Caco-2 (cell line): ENCODE measurements at regions not wholly inside any gene's neighbourhood (a gene's known extent, or its start where the extent isn't known, plus 50 kb on each side); places are given as distances from the start of the nearest gene placed in this dataset.

ENCODE experiments used
- BruUV-seq: library from RNA; stranded (reverse); fragments of 400-500 nt; replicated peaks from 2 replicates; lab custom pipeline; 2021; lab: Mats Ljungman, UMichigan
- CTCF ChIA-PET: fragments of 300-600 bp; sonication (Branson Sonifier 250); formaldehyde crosslinking; loops from one replicate; lab custom pipeline; 2022; ENCODE audit warnings: antibody characterized with exemption; lab: Charles Lee
- POLR2A ChIA-PET: fragments of 300-600 bp; sonication (Branson Sonifier 250); formaldehyde crosslinking; loops from one replicate; lab custom pipeline; 2022; ENCODE audit warnings: antibody characterized with exemption; lab: Charles Lee
- DNase-seq, 2 experiments: peaks; one replicate each; pipeline versions ENCODE4 v3.0.0 to v3.0.0-alpha.2; 2020 to 2022
- H3K27me3 ChIP-seq: replicated peaks from 2 replicates; pipeline ENCODE4 v1.6.0; 2011; ENCODE audit warnings: low read length; ENCODE audit not compliant: control insufficient read depth, insufficient read depth
- H3K36me3 ChIP-seq: 2 replicates; pipeline ENCODE4 v1.5.1; 2011; ENCODE audit warnings: low read length; ENCODE audit not compliant: control insufficient read depth, insufficient read depth
- H3K4me1 ChIP-seq: fragments of 250-450 bp; sonication (Bioruptor Pico); 2 replicates; pipeline ENCODE4 v1.5.1; 2020; ENCODE audit warnings: mild to moderate bottlenecking
- H3K4me3 ChIP-seq: 2 replicates; pipeline ENCODE4 v1.5.1; 2011; ENCODE audit warnings: low read depth, mild to moderate bottlenecking, control low read depth, low read length
- H3K9me3 ChIP-seq: fragments of 250-450 bp; sonication (Bioruptor Pico); 2 replicates; pipeline ENCODE4 v1.5.1; 2020; ENCODE audit warnings: mild to moderate bottlenecking, moderate library complexity
- H3K27ac Mint-ChIP-seq: one replicate; pipeline ENCODE4 v1.8.0; 2022; ENCODE audit warnings: mixed read lengths; ENCODE audit not compliant: unreplicated experiment
- H3K27me3 Mint-ChIP-seq: one replicate; pipeline ENCODE4 v1.8.0; 2022; ENCODE audit warnings: mixed read lengths; ENCODE audit not compliant: insufficient read depth, unreplicated experiment
- H3K36me3 Mint-ChIP-seq: one replicate; pipeline ENCODE4 v1.8.0; 2022; ENCODE audit warnings: mild to moderate bottlenecking, mixed read lengths; ENCODE audit not compliant: insufficient read depth, unreplicated experiment
- H3K4me1 Mint-ChIP-seq: one replicate; pipeline ENCODE4 v1.8.0; 2022; ENCODE audit warnings: low read depth, mixed read lengths; ENCODE audit not compliant: unreplicated experiment
- H3K4me3 Mint-ChIP-seq: one replicate; pipeline ENCODE4 v1.8.0; 2022; ENCODE audit warnings: mild to moderate bottlenecking, moderate library complexity, mixed read lengths; ENCODE audit not compliant: unreplicated experiment
- H3K9me3 Mint-ChIP-seq: one replicate; pipeline ENCODE4 v1.8.0; 2022; ENCODE audit warnings: mixed read lengths; ENCODE audit not compliant: unreplicated experiment
- intact Hi-C: fragments of 100-400 bp; cut with micrococcal nuclease; formaldehyde crosslinking; loops from one replicate; pipeline ENCODE4 v1.10.0; 2022; ENCODE audit not compliant: unreplicated experiment
- TF ChIP-seq, protein P1 (sequence below), 2 experiments: fragments of 200-600 bp in 1 of 2; IDR thresholded peaks; 1 replicate in 1 of 2; 2 replicates in 1 of 2; pipeline versions ENCODE4 v1.5.1 to v1.8.0; 2011 to 2022; ENCODE audit warnings: antibody characterized with exemption in 1 of 2, control low read depth in 1 of 2, inconsistent platforms in 1 of 2, low read depth in 1 of 2, low read length in 1 of 2, mild to moderate bottlenecking in 1 of 2, moderate library complexity in 1 of 2; ENCODE audit not compliant: insufficient read depth in 1 of 2, severe bottlenecking in 1 of 2, unreplicated experiment in 1 of 2

DNA sequence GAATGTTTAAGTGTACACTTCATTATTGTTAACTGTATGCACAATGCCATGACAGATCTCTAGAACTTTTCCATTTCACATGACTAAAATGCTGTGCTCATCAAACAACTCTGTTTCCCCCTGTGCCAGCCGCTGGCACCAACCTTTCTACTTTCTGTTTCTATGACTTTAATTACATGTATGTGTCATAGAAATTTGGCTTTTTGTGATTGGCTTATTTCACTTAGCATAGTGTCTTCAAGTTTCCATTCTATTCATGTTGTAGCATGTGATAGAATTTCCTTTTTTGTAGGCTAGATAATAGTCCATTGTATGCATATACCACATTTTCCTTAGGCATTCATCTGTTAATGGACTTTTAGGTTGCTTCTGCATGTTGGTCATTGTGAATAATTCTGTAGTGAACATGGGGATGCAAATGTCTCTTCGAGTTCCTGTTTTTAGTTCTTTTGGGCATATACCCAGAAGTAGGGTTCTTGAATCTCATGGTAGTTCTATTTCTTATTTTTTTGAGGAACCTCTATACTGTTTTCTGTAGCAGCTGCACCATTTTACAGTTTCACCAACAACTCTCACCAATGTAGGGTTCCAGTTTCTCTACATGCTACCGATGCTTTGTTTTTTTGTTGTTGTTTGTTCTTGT, 184.4 kb upstream of the DMRT1 start:
- Histone ChIP-seq H3K4me1 (no peaks in the 10 kb centered on the region), H3K9me3 (no peaks in the 10 kb centered on the region), H3K4me3 (no peak overlapping the region), H3K27me3 (no peaks in the 10 kb centered on the region), H3K36me3 (no peaks in the 10 kb centered on the region)
- peaks cover 12% of the 10 kb centered on the region for H3K36me3 Mint-ChIP-seq
- BruUV-seq = no TSS peak
- POLR2A ChIA-PET = no interaction called here
- TF ChIP-seq, protein P1, sequence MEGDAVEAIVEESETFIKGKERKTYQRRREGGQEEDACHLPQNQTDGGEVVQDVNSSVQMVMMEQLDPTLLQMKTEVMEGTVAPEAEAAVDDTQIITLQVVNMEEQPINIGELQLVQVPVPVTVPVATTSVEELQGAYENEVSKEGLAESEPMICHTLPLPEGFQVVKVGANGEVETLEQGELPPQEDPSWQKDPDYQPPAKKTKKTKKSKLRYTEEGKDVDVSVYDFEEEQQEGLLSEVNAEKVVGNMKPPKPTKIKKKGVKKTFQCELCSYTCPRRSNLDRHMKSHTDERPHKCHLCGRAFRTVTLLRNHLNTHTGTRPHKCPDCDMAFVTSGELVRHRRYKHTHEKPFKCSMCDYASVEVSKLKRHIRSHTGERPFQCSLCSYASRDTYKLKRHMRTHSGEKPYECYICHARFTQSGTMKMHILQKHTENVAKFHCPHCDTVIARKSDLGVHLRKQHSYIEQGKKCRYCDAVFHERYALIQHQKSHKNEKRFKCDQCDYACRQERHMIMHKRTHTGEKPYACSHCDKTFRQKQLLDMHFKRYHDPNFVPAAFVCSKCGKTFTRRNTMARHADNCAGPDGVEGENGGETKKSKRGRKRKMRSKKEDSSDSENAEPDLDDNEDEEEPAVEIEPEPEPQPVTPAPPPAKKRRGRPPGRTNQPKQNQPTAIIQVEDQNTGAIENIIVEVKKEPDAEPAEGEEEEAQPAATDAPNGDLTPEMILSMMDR (IDR thresholded peaks at IDR 0.05; ENCODE audit: insufficient read depth in 1 of 2, low read depth in 1 of 2, low read length in 1 of 2, severe bottlenecking in 1 of 2, unreplicated experiment in 1 of 2) = no peak
- CTCF ChIA-PET = no interaction called here
- H3K27me3 Mint-ChIP-seq = no peaks in the 10 kb centered on the region
- intact Hi-C loops = no loop called here
- no peaks in the 10 kb centered on the region for H3K9me3 Mint-ChIP-seq
- no peaks in the 10 kb centered on the region for H3K4me1 Mint-ChIP-seq
- H3K4me3 Mint-ChIP-seq = no peak overlapping the region
- no peak for DNase-seq
- no peak overlapping the region for H3K27ac Mint-ChIP-seq

DNA sequence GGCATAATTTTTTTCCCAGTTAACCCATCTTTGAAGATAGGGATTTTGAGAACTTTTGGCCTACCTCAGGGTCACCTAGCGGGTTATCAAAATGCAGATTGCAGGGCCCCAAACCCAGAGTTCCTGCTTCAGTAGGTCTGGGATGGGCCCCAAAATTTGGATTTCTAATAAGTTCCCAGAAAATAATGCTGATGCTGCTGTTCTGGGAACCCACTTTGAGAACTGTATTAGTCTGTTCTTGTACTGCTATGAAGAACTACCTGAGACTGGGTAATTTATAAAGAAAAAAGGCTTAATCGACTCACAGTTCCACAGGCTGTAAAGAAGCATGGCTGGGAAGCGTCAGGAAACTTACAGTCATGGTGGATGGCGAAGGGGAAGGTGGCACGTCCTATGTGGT, 182.2 kb upstream of the DMRT1 start:
- intact Hi-C loops = no loop called here
- H3K9me3 Mint-ChIP-seq = no peaks in the 10 kb centered on the region
- H3K36me3 Mint-ChIP-seq = peaks cover 12% of the 10 kb centered on the region
- BruUV-seq = no TSS peak
- TF ChIP-seq, protein P1 (IDR thresholded peaks at IDR 0.05; ENCODE audit: insufficient read depth in 1 of 2, low read depth in 1 of 2, low read length in 1 of 2, severe bottlenecking in 1 of 2, unreplicated experiment in 1 of 2) = no peak
- H3K27me3 Mint-ChIP-seq = no peaks in the 10 kb centered on the region
- no peak overlapping the region for H3K27ac Mint-ChIP-seq
- Histone ChIP-seq H3K36me3 (no peaks in the 10 kb centered on the region), H3K4me1 (no peaks in the 10 kb centered on the region), H3K27me3 (no peaks in the 10 kb centered on the region), H3K4me3 (no peak overlapping the region), H3K9me3 (no peaks in the 10 kb centered on the region)
- POLR2A ChIA-PET = no interaction called here
- no peaks in the 10 kb centered on the region for H3K4me1 Mint-ChIP-seq
- CTCF ChIA-PET = no interaction called here
- no peak for DNase-seq
- no peak overlapping the region for H3K4me3 Mint-ChIP-seq

DNA sequence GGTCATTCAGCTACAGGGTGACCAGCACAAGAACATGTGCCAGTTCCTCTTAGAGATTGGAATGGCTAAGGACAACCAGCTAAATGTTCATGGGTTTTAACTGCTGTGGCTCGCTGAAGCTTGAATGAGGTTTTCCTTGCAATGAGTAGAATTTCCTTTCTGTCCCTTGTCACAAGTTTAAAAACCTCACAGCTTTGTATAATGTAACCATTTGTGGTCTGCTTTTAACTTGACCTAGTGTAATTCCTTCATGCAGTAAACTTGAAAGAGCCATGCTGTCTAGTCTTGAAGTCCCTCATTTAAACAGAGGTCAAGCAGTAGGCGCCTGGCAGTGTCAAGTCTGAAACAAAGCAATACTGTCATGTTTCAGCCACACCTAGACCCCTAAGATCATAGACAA, 181.3 kb upstream of the DMRT1 start:
- intact Hi-C loops = no loop called here
- TF ChIP-seq, protein P1 (IDR thresholded peaks at IDR 0.05; ENCODE audit: insufficient read depth in 1 of 2, low read depth in 1 of 2, low read length in 1 of 2, severe bottlenecking in 1 of 2, unreplicated experiment in 1 of 2) = no peak
- Mint-ChIP-seq H3K4me3 (no peak overlapping the region), H3K27ac (no peak overlapping the region), H3K27me3 (no peaks in the 10 kb centered on the region), H3K4me1 (no peaks in the 10 kb centered on the region), H3K36me3 (peaks cover 5% of the 10 kb centered on the region), H3K9me3 (no peaks in the 10 kb centered on the region)
- H3K4me3 ChIP-seq = no peak overlapping the region
- no peaks in the 10 kb centered on the region for H3K9me3 ChIP-seq
- H3K4me1 ChIP-seq = no peaks in the 10 kb centered on the region
- no peaks in the 10 kb centered on the region for H3K27me3 ChIP-seq
- BruUV-seq = no TSS peak
- CTCF ChIA-PET = no interaction called here
- H3K36me3 ChIP-seq = no peaks in the 10 kb centered on the region
- POLR2A ChIA-PET = no interaction called here
- DNase-seq = no peak
